SIG-M5 treated with dmso at 0.1 percent for 504 hours (cell line): ENCODE measurements at regions not wholly inside any gene's neighbourhood (a gene's known extent, or its start where the extent isn't known, plus 50 kb on each side); places are given as distances from the start of the nearest gene placed in this dataset.

Experiments used
- DNase-seq: peaks from one replicate; lab custom pipeline; 2025; ENCODE audit not compliant: unreplicated experiment; lab: John Stamatoyannopoulos, UW

- no peak for DNase-seq
Observed at GRCh38 chr13:40136896-40137295, 481.4 kb downstream of the COG6 start.

- DNase-seq: no peak
Observed at GRCh38 chr13:40137400-40137799, 481.9 kb downstream of the COG6 start.

- no peak for DNase-seq
Observed at GRCh38 chr13:40139896-40140520, 484.5 kb downstream of the COG6 start.

- DNase-seq: no peak
Observed at GRCh38 chr13:40141859-40142555, 486.5 kb downstream of the COG6 start.

GRCh38 chr13:40143106-40143505, 487.6 kb downstream of the COG6 start:
- DNase-seq: no peak

GRCh38 chr13:40143559-40143958, 488.1 kb downstream of the COG6 start:
- DNase-seq: no peak

- no peak for DNase-seq
Observed at GRCh38 chr13:40145139-40145538, 489.7 kb downstream of the COG6 start.

GRCh38 chr13:40146063-40146462, 490.6 kb downstream of the COG6 start:
- no peak for DNase-seq

GRCh38 chr13:40146611-40147117, 491.2 kb downstream of the COG6 start:
- peak; percentile 17 for DNase-seq

GRCh38 chr13:40148101-40148500, 492.6 kb downstream of the COG6 start:
- DNase-seq: no peak

- no peak for DNase-seq
Observed at GRCh38 chr13:40148742-40149141, 493.3 kb downstream of the COG6 start.

- no peak for DNase-seq
Observed at GRCh38 chr13:40149611-40150274, 494.3 kb downstream of the COG6 start.

GRCh38 chr13:40151673-40152072, 496.2 kb downstream of the COG6 start:
- no peak for DNase-seq

GRCh38 chr13:40152145-40152544, 496.7 kb downstream of the COG6 start:
- DNase-seq: no peak

- no peak for DNase-seq
Observed at GRCh38 chr13:40152922-40153321, 497.5 kb downstream of the COG6 start.

GRCh38 chr13:40153516-40153915, 498.1 kb downstream of the COG6 start:
- DNase-seq: no peak

GRCh38 chr13:40155201-40155600, 499.7 kb downstream of the COG6 start:
- DNase-seq: no peak

- DNase-seq: no peak
Observed at GRCh38 chr13:40158218-40158617, 502.8 kb downstream of the COG6 start.

GRCh38 chr13:40158757-40159156, 503.3 kb downstream of the COG6 start:
- DNase-seq: no peak

- DNase-seq: no peak
Observed at GRCh38 chr13:40159736-40160135, 504.3 kb downstream of the COG6 start.

GRCh38 chr13:40160618-40161350, 505.3 kb downstream of the COG6 start:
- no peak for DNase-seq
